Nephron (organoid): ENCODE measurements at regions not wholly inside any gene's neighbourhood (a gene's known extent, or its start where the extent isn't known, plus 50 kb on each side); places are given as distances from the start of the nearest gene placed in this dataset.

Source experiments
- H3K27ac Mint-ChIP-seq, 3 experiments: 2 replicates each; pipeline ENCODE4 v1.8.0; 2020; ENCODE audit warnings: mixed read lengths in 3 of 3, mild to moderate bottlenecking in 2 of 3, moderate library complexity in 1 of 3
- H3K27me3 Mint-ChIP-seq: 2 replicates; pipeline ENCODE4 v1.8.0; 2021; ENCODE audit warnings: low read depth, mild to moderate bottlenecking, moderate library complexity, mixed read lengths
- H3K36me3 Mint-ChIP-seq: 2 replicates; pipeline ENCODE4 v1.8.0; 2020; ENCODE audit warnings: low read depth, mixed read lengths
- H3K4me1 Mint-ChIP-seq: 2 replicates; pipeline ENCODE4 v1.8.0; 2020; ENCODE audit warnings: mixed read lengths
- H3K4me3 Mint-ChIP-seq, 3 experiments: 2 replicates each; pipeline ENCODE4 v1.8.0; 2020; ENCODE audit warnings: mild to moderate bottlenecking in 3 of 3, mixed read lengths in 3 of 3, moderate library complexity in 2 of 3
- H3K9me3 Mint-ChIP-seq: 2 replicates; pipeline ENCODE4 v1.8.0; 2020; ENCODE audit warnings: mixed read lengths
- CTCF ChIP-seq, 3 experiments: fragments of 200-600 bp; sonication (generic); IDR thresholded peaks; one replicate each; pipeline ENCODE4 v1.5.0; 2021; ENCODE audit warnings: antibody characterized with exemption in 3 of 3; ENCODE audit not compliant: unreplicated experiment in 3 of 3

DNA sequence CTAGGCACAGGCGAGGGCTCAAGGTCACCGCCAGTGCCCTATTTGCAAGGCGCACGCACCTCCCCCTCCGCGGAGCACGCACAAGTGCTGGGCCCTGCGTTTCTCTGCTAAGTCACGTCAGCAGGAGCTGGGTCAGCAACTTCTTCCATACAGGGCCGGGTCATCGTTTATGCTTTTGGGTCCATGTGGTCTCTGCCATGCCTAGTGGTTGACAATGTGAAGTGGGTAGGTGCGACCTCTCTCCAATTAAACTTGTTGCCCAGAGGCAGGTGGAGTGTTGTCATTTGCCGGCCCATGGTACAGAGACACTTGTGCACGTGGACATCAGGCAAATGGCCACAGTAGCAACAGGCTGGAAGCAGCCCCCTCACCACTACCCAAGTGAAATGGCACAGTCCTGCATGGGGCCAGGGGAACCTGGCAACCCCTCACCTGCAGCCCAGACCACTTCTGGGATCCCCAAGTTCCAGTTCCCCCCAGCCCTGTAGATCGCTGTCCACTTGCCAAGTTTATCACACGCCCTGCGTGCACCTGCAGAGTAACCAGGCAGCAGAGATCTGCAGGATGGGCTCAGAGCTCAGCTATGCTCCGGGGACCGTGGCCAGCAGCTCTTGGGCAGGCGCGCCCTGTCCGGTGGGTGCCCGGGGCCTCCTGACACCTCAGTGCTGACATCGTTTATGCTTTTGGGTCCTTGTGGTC, 86.1 kb upstream of the PPP2R2D start:
- Mint-ChIP-seq H3K4me1 (no peaks in the 10 kb centered on the region), H3K27me3 (peaks cover 57% of the 10 kb centered on the region), H3K9me3 (no peaks in the 10 kb centered on the region), H3K4me3 (no peak overlapping the region), H3K36me3 (no peaks in the 10 kb centered on the region), H3K27ac (no peak overlapping the region)
- no peak for TF ChIP-seq CTCF (IDR thresholded peaks at IDR 0.05; ENCODE audit: unreplicated experiment in 3 of 3)

- H3K27me3 Mint-ChIP-seq, result peaks cover 59% of the 10 kb centered on the region
- H3K4me3 Mint-ChIP-seq, result no peak overlapping the region
- TF ChIP-seq CTCF (IDR thresholded peaks at IDR 0.05; ENCODE audit: unreplicated experiment in 3 of 3), result no peak
- H3K27ac Mint-ChIP-seq, result no peak overlapping the region
- H3K4me1 Mint-ChIP-seq, result no peaks in the 10 kb centered on the region
- no peaks in the 10 kb centered on the region for H3K36me3 Mint-ChIP-seq
- H3K9me3 Mint-ChIP-seq, result no peaks in the 10 kb centered on the region
These were observed 85.3 kb upstream of the PPP2R2D start for GRCh38 chr10:131815266-131816156.

DNA sequence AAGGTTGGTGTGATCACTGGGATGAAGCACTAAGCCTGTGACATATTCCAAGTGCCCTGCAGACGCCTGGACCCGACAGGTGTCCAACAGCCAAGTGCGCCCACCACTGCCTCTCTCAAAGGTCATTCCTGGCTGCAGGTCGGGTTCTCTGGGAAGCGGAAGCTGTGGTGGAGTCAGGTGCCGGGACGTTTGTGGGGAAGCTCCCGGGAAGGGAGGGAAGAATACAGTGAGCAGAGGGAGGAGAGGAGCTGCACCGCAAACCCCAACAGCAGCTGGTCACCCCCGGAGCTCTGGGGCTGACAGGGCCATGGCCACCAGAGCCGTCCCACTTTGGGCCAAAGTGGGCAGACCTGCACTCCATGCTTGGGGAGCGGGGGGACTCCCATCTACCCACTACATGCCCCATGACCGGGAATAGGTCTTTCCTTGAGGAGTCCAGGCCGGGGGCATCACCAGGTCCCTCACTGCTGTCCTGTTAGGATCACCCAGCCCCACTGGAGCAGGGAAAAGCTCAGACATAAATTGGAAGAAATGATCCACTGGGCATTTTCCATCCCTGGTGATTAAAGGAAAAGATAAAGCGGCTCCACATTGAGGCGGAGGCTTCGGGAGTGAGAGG, 84.5 kb upstream of the PPP2R2D start:
- H3K4me3 Mint-ChIP-seq, result no peak overlapping the region
- no peak for TF ChIP-seq CTCF (IDR thresholded peaks at IDR 0.05; ENCODE audit: unreplicated experiment in 3 of 3)
- peaks cover 59% of the 10 kb centered on the region for H3K27me3 Mint-ChIP-seq
- no peak overlapping the region for H3K27ac Mint-ChIP-seq
- no peaks in the 10 kb centered on the region for H3K4me1 Mint-ChIP-seq
- no peaks in the 10 kb centered on the region for H3K9me3 Mint-ChIP-seq
- no peaks in the 10 kb centered on the region for H3K36me3 Mint-ChIP-seq

DNA sequence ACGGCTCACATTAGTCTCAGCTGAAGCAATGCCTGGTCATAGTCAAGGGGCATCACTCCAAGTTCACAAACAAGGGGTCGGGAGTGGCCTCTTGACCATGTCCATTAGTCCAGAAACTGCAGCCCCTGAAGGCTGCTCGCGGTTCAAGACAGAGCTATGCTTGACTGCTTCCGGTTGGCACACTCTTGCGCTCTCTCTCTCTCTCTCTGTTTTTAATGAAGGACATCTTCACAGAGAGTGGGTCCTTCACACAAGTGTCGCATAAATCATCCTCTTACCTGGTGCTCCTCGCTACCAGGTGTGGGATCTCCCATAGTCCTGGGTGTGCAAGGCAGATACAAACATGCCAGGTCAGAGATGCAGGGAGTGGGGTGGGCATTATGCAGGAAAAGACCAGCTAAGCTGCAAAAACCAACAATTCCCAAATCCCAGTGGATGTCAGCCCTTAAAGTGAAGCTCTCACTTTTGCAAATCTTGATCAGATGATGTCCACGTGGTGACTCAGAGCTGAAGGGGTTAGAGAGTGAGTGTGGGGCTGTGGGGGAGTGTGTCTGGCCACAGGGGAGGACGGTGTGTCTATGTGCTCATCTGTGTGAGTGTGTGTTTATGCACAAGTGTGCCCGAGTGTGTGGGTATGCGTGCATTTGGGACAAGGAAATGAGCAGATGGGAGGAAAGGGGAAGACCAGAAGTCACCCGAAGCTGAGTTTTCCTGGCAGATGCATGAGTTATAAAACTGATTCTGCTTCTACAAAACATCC, 83.7 kb upstream of the PPP2R2D start:
- Mint-ChIP-seq H3K9me3 (no peaks in the 10 kb centered on the region), H3K27me3 (peaks cover 54% of the 10 kb centered on the region), H3K4me1 (no peaks in the 10 kb centered on the region), H3K4me3 (no peak overlapping the region), H3K27ac (no peak overlapping the region), H3K36me3 (no peaks in the 10 kb centered on the region)
- TF ChIP-seq CTCF (IDR thresholded peaks at IDR 0.05; ENCODE audit: unreplicated experiment in 3 of 3), result no peak

DNA sequence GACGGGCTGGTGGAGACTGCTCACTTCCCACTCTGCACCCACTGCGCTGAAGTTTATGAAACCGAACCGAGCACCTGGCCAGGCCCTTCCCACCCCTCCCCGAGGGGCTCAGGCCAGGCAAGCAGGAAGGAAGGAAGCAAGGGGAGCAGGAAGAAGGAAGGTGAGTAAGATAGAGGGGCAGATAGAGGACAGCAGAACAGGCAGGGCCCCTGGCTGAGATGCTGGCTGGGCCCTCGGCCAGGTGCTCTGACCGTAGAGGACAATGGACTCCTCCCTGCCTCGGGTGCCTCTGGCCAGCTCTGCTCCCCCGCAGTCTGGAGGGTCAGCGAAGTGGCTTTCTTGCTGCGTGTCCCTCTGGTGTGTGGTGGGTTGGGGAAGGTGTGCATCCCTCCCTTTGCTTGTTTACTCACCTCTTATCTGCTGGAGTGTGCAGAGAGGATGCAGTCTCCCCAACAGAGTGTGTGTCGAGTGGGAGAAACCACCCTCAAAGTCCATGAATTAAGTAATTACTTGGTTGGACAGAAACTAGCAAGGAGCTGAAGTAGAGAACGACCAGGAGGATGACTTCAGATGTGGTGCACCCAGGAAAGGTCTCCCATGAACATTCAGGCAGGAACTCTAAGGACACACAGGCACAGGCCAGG, 82.8 kb upstream of the PPP2R2D start:
- no peak for TF ChIP-seq CTCF (IDR thresholded peaks at IDR 0.05; ENCODE audit: unreplicated experiment in 3 of 3)
- Mint-ChIP-seq H3K4me3 (no peak overlapping the region), H3K36me3 (no peaks in the 10 kb centered on the region), H3K4me1 (no peaks in the 10 kb centered on the region), H3K27me3 (peaks cover 57% of the 10 kb centered on the region), H3K27ac (no peak overlapping the region), H3K9me3 (no peaks in the 10 kb centered on the region)
